B cell (primary cell): ENCODE measurements at regions not wholly inside any gene's neighbourhood (a gene's known extent, or its start where the extent isn't known, plus 50 kb on each side); places are given as distances from the start of the nearest gene placed in this dataset.

Experiments
- ATAC-seq: fragments of 200-7000 bp; cut with Tn5 transposase; one replicate; pipeline ENCODE4 v1.10.0; 2021; ENCODE audit warnings: low read depth, mild to moderate bottlenecking, moderate number of reproducible peaks, moderate library complexity
- CTCF ChIA-PET: fragments of 350-600 bp; sonication (Branson Sonifier 250); formaldehyde crosslinking; loops from one replicate; lab custom pipeline; 2021; ENCODE audit warnings: antibody characterized with exemption, inconsistent platforms; lab: Charles Lee
- POLR2A ChIA-PET: fragments of 350-600 bp; sonication (Branson Sonifier 250); formaldehyde crosslinking; loops from one replicate; lab custom pipeline; 2021; ENCODE audit warnings: antibody characterized with exemption; lab: Charles Lee
- DNase-seq: peaks from one replicate; pipeline ENCODE4 v3.0.0; 2013
- H2AFZ ChIP-seq: 2 replicates; pipeline ENCODE4 v1.6.1; 2012; ENCODE audit warnings: mild to moderate bottlenecking, low read depth, low read length; ENCODE audit not compliant: insufficient read depth, poor library complexity, severe bottlenecking
- H3K27ac ChIP-seq, 2 donors: 1 replicate in 1 of 2; 2 replicates in 1 of 2; pipeline ENCODE4 v1.5.1; 2012 to 2013; ENCODE audit warnings: low read length in 2 of 2, mild to moderate bottlenecking in 2 of 2, moderate library complexity in 1 of 2
- H3K27me3 ChIP-seq, 4 experiments: fragments of 200-600 bp in 1 of 4; sonication (generic) in 1 of 4; replicated peaks in 1 of 4; 1 replicate in 2 of 4; 2 replicates in 2 of 4; pipeline versions ENCODE4 v1.6.1 to v1.7.0; 2013 to 2016; ENCODE audit warnings: low read length in 3 of 4, mild to moderate bottlenecking in 2 of 4, mixed read lengths in 1 of 4, moderate library complexity in 1 of 4; ENCODE audit not compliant: insufficient read depth in 4 of 4, control insufficient read depth in 3 of 4; ENCODE audit errors: control extremely low read depth in 1 of 4
- H3K36me3 ChIP-seq, 2 experiments: replicated peaks in 1 of 2; 1 replicate in 1 of 2; 2 replicates in 1 of 2; pipeline versions ENCODE4 v1.6.1 to v1.7.1; 2013; ENCODE audit warnings: low read length in 1 of 2; ENCODE audit not compliant: insufficient read depth in 2 of 2, control insufficient read depth in 1 of 2; ENCODE audit errors: control extremely low read depth in 1 of 2, extremely low read depth in 1 of 2
- H3K4me1 ChIP-seq, 2 donors: fragments of 200-600 bp in 1 of 2; sonication (generic) in 1 of 2; 1 replicate in 1 of 2; 2 replicates in 1 of 2; pipeline versions ENCODE4 v1.5.1 to v1.6.1; 2013 to 2017; ENCODE audit warnings: low read length in 2 of 2; ENCODE audit not compliant: control insufficient read depth in 2 of 2, insufficient read depth in 2 of 2
- H3K4me2 ChIP-seq: replicated peaks from 2 replicates; pipeline ENCODE3; 2012; ENCODE audit warnings: mild to moderate bottlenecking, low read depth, low read length; ENCODE audit not compliant: poor library complexity, severe bottlenecking
- H3K4me3 ChIP-seq, 5 experiments: fragments of 200-600 bp in 1 of 5; sonication (generic) in 1 of 5; 1 replicate in 3 of 5; 2 replicates in 2 of 5; pipeline versions ENCODE4 v1.5.1 to v1.7.0; 2011 to 2016; ENCODE audit warnings: low read length in 4 of 5, mild to moderate bottlenecking in 4 of 5, low read depth in 2 of 5, control low read depth in 1 of 5, moderate library complexity in 1 of 5; ENCODE audit not compliant: insufficient read depth in 1 of 5; ENCODE audit errors: control extremely low read depth in 1 of 5, extremely low read depth in 1 of 5
- H3K79me2 ChIP-seq: fragments of 200-600 bp; sonication (generic); one replicate; pipeline ENCODE4 v1.6.0; 2016; ENCODE audit warnings: low read length; ENCODE audit not compliant: control insufficient read depth, insufficient read depth
- H3K9ac ChIP-seq: fragments of 200-600 bp; sonication (generic); 2 replicates; pipeline ENCODE4 v1.6.1; 2017; ENCODE audit warnings: mild to moderate bottlenecking, low read length, moderate library complexity
- H3K9me3 ChIP-seq, 3 donors: one replicate each; pipeline versions ENCODE4 v1.6.1 to v1.7.1; 2013; ENCODE audit warnings: low read length in 2 of 3; ENCODE audit not compliant: control insufficient read depth in 2 of 3, insufficient read depth in 1 of 3; ENCODE audit errors: control extremely low read depth in 1 of 3
- H4K20me1 ChIP-seq: 2 replicates; pipeline ENCODE4 v1.6.0; 2012; ENCODE audit warnings: mild to moderate bottlenecking, low read length; ENCODE audit not compliant: insufficient read depth, control insufficient read depth, poor library complexity, severe bottlenecking
- H3K27ac Mint-ChIP-seq: one replicate; pipeline ENCODE4 v1.8.0; 2021; ENCODE audit warnings: mixed read lengths
- H3K27me3 Mint-ChIP-seq: one replicate; pipeline ENCODE4 v1.8.0; 2021; ENCODE audit warnings: mixed read lengths
- H3K4me1 Mint-ChIP-seq: one replicate; pipeline ENCODE4 v1.8.0; 2021; ENCODE audit warnings: mixed read lengths
- H3K4me3 Mint-ChIP-seq: one replicate; pipeline ENCODE4 v1.8.0; 2021; ENCODE audit warnings: mixed read lengths
- H3K9me3 Mint-ChIP-seq: one replicate; pipeline ENCODE4 v1.8.0; 2022; ENCODE audit warnings: mixed read lengths; ENCODE audit not compliant: insufficient read depth
- CTCF ChIP-seq: fragments of 200-600 bp; IDR thresholded peaks from one replicate; pipeline ENCODE4 v1.8.0; 2022; ENCODE audit warnings: antibody characterized with exemption, mild to moderate bottlenecking
- EZH2 ChIP-seq: IDR thresholded peaks from 2 replicates; pipeline ENCODE4 v1.6.1; 2012; ENCODE audit warnings: borderline replicate concordance, low read depth, mild to moderate bottlenecking, moderate library complexity, low read length; ENCODE audit not compliant: insufficient read depth, poor library complexity, severe bottlenecking
- WGBS: methylation state at CpG from one replicate; pipeline ENCODE4 v1.1.5; 2013; ENCODE audit warnings: missing lambda C conversion rate; ENCODE audit not compliant: insufficient coverage; 5-methylcytosine and 5-hydroxymethylcytosine counted together
- intact Hi-C: fragments of 100-400 bp; cut with micrococcal nuclease; formaldehyde crosslinking; loops from one replicate; pipeline ENCODE4 v1.10.0; 2022

- Histone ChIP-seq H3K4me2 (no peak overlapping the region), H3K79me2 (no peaks in the 10 kb centered on the region), H3K9ac (no peak overlapping the region), H3K36me3 (no peaks in the 10 kb centered on the region), H3K4me1 (no peaks in the 10 kb centered on the region), H3K4me3 (no peak overlapping the region), H3K27ac (no peak overlapping the region), H3K27me3 (no peaks in the 10 kb centered on the region), H2AFZ (no peak overlapping the region), H4K20me1 (no peaks in the 10 kb centered on the region), H3K9me3 (no peaks in the 10 kb centered on the region)
- H3K27ac Mint-ChIP-seq = no peak overlapping the region
- no CpG with 5 or more reads among the region's 1 CpG for WGBS
- no peaks in the 10 kb centered on the region for H3K27me3 Mint-ChIP-seq
- ChIA-PET POLR2A (no interaction called here), CTCF (no interaction called here)
- ATAC-seq (no peak), DNase-seq (no peak)
- no peaks in the 10 kb centered on the region for H3K4me1 Mint-ChIP-seq
- intact Hi-C loops = no loop called here
- no peaks in the 10 kb centered on the region for H3K9me3 Mint-ChIP-seq
- no peak for TF ChIP-seq EZH2
- no peak for TF ChIP-seq CTCF
- H3K4me3 Mint-ChIP-seq = no peak overlapping the region
Observed at GRCh38 chr16:64499211-64499610, 622.7 kb downstream of the CDH11 start.

DNA sequence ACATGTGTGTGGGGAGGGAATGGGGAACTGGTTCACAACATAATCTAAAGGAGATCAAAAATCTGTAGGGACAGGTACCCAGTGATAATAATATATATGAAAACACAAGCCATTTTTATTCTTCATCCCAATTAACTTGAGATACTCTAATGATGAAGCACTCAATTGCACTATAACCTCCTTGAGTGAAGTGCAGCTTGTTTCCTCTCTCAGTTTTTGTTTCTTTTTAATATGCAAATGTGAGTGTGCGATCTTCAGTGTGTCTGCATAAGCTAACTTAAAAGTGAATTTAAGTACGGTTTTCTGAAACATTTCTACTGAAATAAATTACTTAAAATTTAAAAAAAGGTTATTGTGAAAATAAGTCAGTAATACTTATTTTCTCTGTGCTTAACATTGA, 623.5 kb downstream of the CDH11 start:
- no peaks in the 10 kb centered on the region for H3K9me3 ChIP-seq
- no peak overlapping the region for H3K4me3 Mint-ChIP-seq
- H3K27me3 Mint-ChIP-seq = no peaks in the 10 kb centered on the region
- no peak for DNase-seq
- no peak overlapping the region for H3K27ac Mint-ChIP-seq
- H3K9ac ChIP-seq = no peak overlapping the region
- intact Hi-C loops = no loop called here
- no peaks in the 10 kb centered on the region for H3K4me1 Mint-ChIP-seq
- no peak overlapping the region for H2AFZ ChIP-seq
- H3K4me2 ChIP-seq = no peak overlapping the region
- H3K4me1 ChIP-seq = no peaks in the 10 kb centered on the region
- no peaks in the 10 kb centered on the region for H3K36me3 ChIP-seq
- no peak overlapping the region for H3K4me3 ChIP-seq
- H4K20me1 ChIP-seq = no peaks in the 10 kb centered on the region
- no peaks in the 10 kb centered on the region for H3K79me2 ChIP-seq
- TF ChIP-seq CTCF (no peak), EZH2 (no peak)
- no peak overlapping the region for H3K27ac ChIP-seq
- H3K9me3 Mint-ChIP-seq = no peaks in the 10 kb centered on the region
- POLR2A ChIA-PET = no interaction called here
- no peaks in the 10 kb centered on the region for H3K27me3 ChIP-seq
- WGBS = no CpG with 5 or more reads among the region's 2 CpGs
- no peak for ATAC-seq
- CTCF ChIA-PET = no interaction called here
